Nephron (organoid): ENCODE measurements at regions not wholly inside any gene's neighbourhood (a gene's known extent, or its start where the extent isn't known, plus 50 kb on each side); places are given as distances from the start of the nearest gene placed in this dataset.

Experiments
- H3K27ac Mint-ChIP-seq, 3 experiments: 2 replicates each; pipeline ENCODE4 v1.8.0; 2020; ENCODE audit warnings: mixed read lengths in 3 of 3, mild to moderate bottlenecking in 2 of 3, moderate library complexity in 1 of 3
- H3K27me3 Mint-ChIP-seq: 2 replicates; pipeline ENCODE4 v1.8.0; 2021; ENCODE audit warnings: low read depth, mild to moderate bottlenecking, moderate library complexity, mixed read lengths
- H3K36me3 Mint-ChIP-seq: 2 replicates; pipeline ENCODE4 v1.8.0; 2020; ENCODE audit warnings: low read depth, mixed read lengths
- H3K4me1 Mint-ChIP-seq: 2 replicates; pipeline ENCODE4 v1.8.0; 2020; ENCODE audit warnings: mixed read lengths
- H3K4me3 Mint-ChIP-seq, 3 experiments: 2 replicates each; pipeline ENCODE4 v1.8.0; 2020; ENCODE audit warnings: mild to moderate bottlenecking in 3 of 3, mixed read lengths in 3 of 3, moderate library complexity in 2 of 3
- H3K9me3 Mint-ChIP-seq: 2 replicates; pipeline ENCODE4 v1.8.0; 2020; ENCODE audit warnings: mixed read lengths
- CTCF ChIP-seq, 3 experiments: fragments of 200-600 bp; sonication (generic); IDR thresholded peaks; one replicate each; pipeline ENCODE4 v1.5.0; 2021; ENCODE audit warnings: antibody characterized with exemption in 3 of 3; ENCODE audit not compliant: unreplicated experiment in 3 of 3

GRCh38 chr2:139990646-139991335, 1210.6 kb upstream of the NXPH2 start:
- H3K4me1 Mint-ChIP-seq, result no peaks in the 10 kb centered on the region
- H3K4me3 Mint-ChIP-seq, result no peak overlapping the region
- H3K36me3 Mint-ChIP-seq, result peaks cover 5% of the 10 kb centered on the region
- peaks cover 26% of the 10 kb centered on the region for H3K9me3 Mint-ChIP-seq
- peaks cover 4% of the 10 kb centered on the region for H3K27me3 Mint-ChIP-seq
- no peak for TF ChIP-seq CTCF (IDR thresholded peaks at IDR 0.05; ENCODE audit: unreplicated experiment in 3 of 3)
- H3K27ac Mint-ChIP-seq, result no peak overlapping the region

- Mint-ChIP-seq H3K36me3 (no peaks in the 10 kb centered on the region), H3K4me3 (no peak overlapping the region), H3K9me3 (peaks cover 20% of the 10 kb centered on the region), H3K27me3 (no peaks in the 10 kb centered on the region), H3K27ac (no peak overlapping the region), H3K4me1 (peaks cover 7% of the 10 kb centered on the region)
- no peak for TF ChIP-seq CTCF (IDR thresholded peaks at IDR 0.05; ENCODE audit: unreplicated experiment in 3 of 3)
These were observed 1189.1 kb upstream of the NXPH2 start for GRCh38 chr2:139969323-139969722.

GRCh38 chr2:139968588-139968987, 1188.4 kb upstream of the NXPH2 start:
- Mint-ChIP-seq H3K27me3 (no peaks in the 10 kb centered on the region), H3K4me1 (peaks cover 7% of the 10 kb centered on the region), H3K4me3 (no peak overlapping the region), H3K9me3 (peaks cover 15% of the 10 kb centered on the region), H3K27ac (no peak overlapping the region), H3K36me3 (no peaks in the 10 kb centered on the region)
- TF ChIP-seq CTCF (IDR thresholded peaks at IDR 0.05; ENCODE audit: unreplicated experiment in 3 of 3), result no peak

- no peak overlapping the region for H3K4me3 Mint-ChIP-seq
- no peaks in the 10 kb centered on the region for H3K27me3 Mint-ChIP-seq
These were observed 1187.5 kb upstream of the NXPH2 start for GRCh38 chr2:139967665-139968064.

GRCh38 chr2:139964721-139965440, 1184.7 kb upstream of the NXPH2 start:
- H3K36me3 Mint-ChIP-seq, result no peaks in the 10 kb centered on the region
- TF ChIP-seq CTCF (IDR thresholded peaks at IDR 0.05; ENCODE audit: unreplicated experiment in 3 of 3), result no peak
- H3K27ac Mint-ChIP-seq, result no peak overlapping the region
- no peaks in the 10 kb centered on the region for H3K27me3 Mint-ChIP-seq
- no peak overlapping the region for H3K4me3 Mint-ChIP-seq
- peaks cover 6% of the 10 kb centered on the region for H3K9me3 Mint-ChIP-seq
- peaks cover 7% of the 10 kb centered on the region for H3K4me1 Mint-ChIP-seq

More at GRCh38 chr2:139967665-139968064, 1187.5 kb upstream of the NXPH2 start:
- Mint-ChIP-seq H3K9me3 (peaks cover 6% of the 10 kb centered on the region), H3K36me3 (no peaks in the 10 kb centered on the region), H3K27ac (no peak overlapping the region), H3K4me1 (peaks cover 7% of the 10 kb centered on the region)
- TF ChIP-seq CTCF (IDR thresholded peaks at IDR 0.05; ENCODE audit: unreplicated experiment in 3 of 3), result no peak
